Trophoblast cell (in vitro differentiated cells and primary cell): ENCODE measurements at regions not wholly inside any gene's neighbourhood (a gene's known extent, or its start where the extent isn't known, plus 50 kb on each side); places are given as distances from the start of the nearest gene placed in this dataset.

Source experiments
- DNase-seq, 2 donors: peaks; one replicate each; pipeline ENCODE4 v3.0.0-alpha.2; 2016
- H2AFZ ChIP-seq: 2 replicates; pipeline ENCODE4 v1.6.1; 2013; ENCODE audit warnings: low read length, moderate library complexity, mild to moderate bottlenecking; ENCODE audit not compliant: insufficient read depth, poor library complexity
- H2AK5ac ChIP-seq: 2 replicates; pipeline ENCODE4 v1.6.1; 2013; ENCODE audit warnings: mild to moderate bottlenecking, low read length
- H2BK120ac ChIP-seq: 2 replicates; pipeline ENCODE4 v1.6.1; 2013; ENCODE audit warnings: low read length, mild to moderate bottlenecking, moderate library complexity; ENCODE audit not compliant: insufficient read depth, poor library complexity
- H2BK12ac ChIP-seq: 2 replicates; pipeline ENCODE4 v1.6.1; 2013; ENCODE audit warnings: mild to moderate bottlenecking, low read length, moderate library complexity
- H2BK5ac ChIP-seq: 2 replicates; pipeline ENCODE4 v1.6.1; 2013; ENCODE audit warnings: low read length, low read depth, moderate library complexity, mild to moderate bottlenecking; ENCODE audit not compliant: poor library complexity
- H3K14ac ChIP-seq: 2 replicates; pipeline ENCODE4 v1.6.1; 2013; ENCODE audit warnings: mild to moderate bottlenecking, low read length
- H3K18ac ChIP-seq: 2 replicates; pipeline ENCODE4 v1.6.1; 2013; ENCODE audit warnings: mild to moderate bottlenecking, low read length
- H3K23ac ChIP-seq: 2 replicates; pipeline ENCODE4 v1.6.1; 2013; ENCODE audit warnings: low read length
- H3K27ac ChIP-seq: 2 replicates; pipeline ENCODE4 v1.5.1; 2013; ENCODE audit warnings: low read depth, mild to moderate bottlenecking, inconsistent platforms, low read length, moderate library complexity
- H3K27me3 ChIP-seq: 2 replicates; pipeline ENCODE4 v1.6.1; 2013; ENCODE audit warnings: inconsistent platforms, mild to moderate bottlenecking, low read length, moderate library complexity; ENCODE audit not compliant: insufficient read depth
- H3K36me3 ChIP-seq, 2 experiments: 1 replicate in 1 of 2; 2 replicates in 1 of 2; pipeline ENCODE4 v1.6.1; 2013; ENCODE audit warnings: low read length in 2 of 2, mild to moderate bottlenecking in 2 of 2, moderate library complexity in 1 of 2; ENCODE audit not compliant: insufficient read depth in 2 of 2, control insufficient read depth in 1 of 2
- H3K4ac ChIP-seq: 2 replicates; pipeline ENCODE4 v1.6.1; 2013; ENCODE audit warnings: low read depth, mild to moderate bottlenecking, low read length, moderate library complexity
- H3K4me1 ChIP-seq, 2 experiments: 1 replicate in 1 of 2; 2 replicates in 1 of 2; pipeline ENCODE4 v1.6.1; 2013; ENCODE audit warnings: low read length in 2 of 2, mild to moderate bottlenecking in 2 of 2, moderate library complexity in 1 of 2; ENCODE audit not compliant: insufficient read depth in 2 of 2, control insufficient read depth in 1 of 2
- H3K4me2 ChIP-seq: 2 replicates; pipeline ENCODE4 v1.6.1; 2013; ENCODE audit warnings: inconsistent platforms, mild to moderate bottlenecking, low read length, moderate library complexity
- H3K4me3 ChIP-seq: 2 replicates; pipeline ENCODE4 v1.5.1; 2013; ENCODE audit warnings: mild to moderate bottlenecking, low read depth, low read length, inconsistent platforms
- H3K79me1 ChIP-seq: one replicate; pipeline ENCODE4 v1.6.1; 2013; ENCODE audit warnings: low read length
- H3K79me2 ChIP-seq: 2 replicates; pipeline ENCODE4 v1.6.1; 2013; ENCODE audit warnings: low read length, mild to moderate bottlenecking; ENCODE audit not compliant: control insufficient read depth, insufficient read depth, poor library complexity
- H3K9ac ChIP-seq: 2 replicates; pipeline ENCODE4 v1.6.1; 2013; ENCODE audit warnings: mild to moderate bottlenecking, low read length
- H3K9me3 ChIP-seq: 2 replicates; pipeline ENCODE4 v1.6.1; 2013; ENCODE audit warnings: low read depth, mild to moderate bottlenecking, control low read depth, inconsistent platforms, low read length; ENCODE audit not compliant: insufficient read depth
- H4K12ac ChIP-seq: 2 replicates; pipeline ENCODE4 v1.6.1; 2013; ENCODE audit warnings: low read depth, mild to moderate bottlenecking, low read length, moderate library complexity
- H4K8ac ChIP-seq: 2 replicates; pipeline ENCODE4 v1.6.1; 2013; ENCODE audit warnings: low read depth, mild to moderate bottlenecking, low read length, moderate library complexity
- H4K91ac ChIP-seq: one replicate; pipeline ENCODE4 v1.6.1; 2013; ENCODE audit warnings: low read depth, mild to moderate bottlenecking, low read length, moderate library complexity
- WGBS: extraction: QIAGEN DNeasy Blood & Tissue Kit; methylation state at CpG from one replicate; pipeline ENCODE4 v1.1.7; 2013; ENCODE audit warnings: missing lambda C conversion rate; ENCODE audit not compliant: insufficient read length, insufficient coverage; ENCODE audit errors: extremely low coverage; 5-methylcytosine and 5-hydroxymethylcytosine counted together

GRCh38 chr9:99623780-99624364, 197.8 kb upstream of the NR4A3 start:
- Histone ChIP-seq H3K4me2 (no peak overlapping the region), H3K4me3 (no peak overlapping the region), H3K18ac (no peak overlapping the region), H2AFZ (no peak overlapping the region), H2AK5ac (no peak overlapping the region), H4K91ac (no peak overlapping the region), H2BK5ac (no peak overlapping the region), H3K9ac (no peak overlapping the region), H3K27ac (no peak overlapping the region), H3K23ac (no peak overlapping the region), H3K79me1 (no peaks in the 10 kb centered on the region), H3K4ac (no peak overlapping the region), H3K36me3 (no peaks in the 10 kb centered on the region), H4K8ac (no peak overlapping the region), H2BK12ac (no peak overlapping the region), H2BK120ac (no peak overlapping the region), H3K14ac (no peak overlapping the region), H3K9me3 (no peaks in the 10 kb centered on the region), H3K79me2 (no peaks in the 10 kb centered on the region), H3K4me1 (no peaks in the 10 kb centered on the region), H3K27me3 (no peaks in the 10 kb centered on the region), H4K12ac (no peak overlapping the region)
- no peak for DNase-seq
- no CpG with 5 or more reads among the region's 3 CpGs for WGBS

- Histone ChIP-seq H3K4me3 (no peak overlapping the region), H3K4me1 (no peaks in the 10 kb centered on the region)
- no CpG with 5 or more reads among the region's 5 CpGs for WGBS
Observed at GRCh38 chr9:99624499-99625233, 197.0 kb upstream of the NR4A3 start.

GRCh38 chr9:99626426-99626825, 195.3 kb upstream of the NR4A3 start:
- no peak for DNase-seq
- H3K4me2 ChIP-seq: no peak overlapping the region
- no peaks in the 10 kb centered on the region for H3K27me3 ChIP-seq
- no peak overlapping the region for H2BK12ac ChIP-seq
- no peak overlapping the region for H3K23ac ChIP-seq
- H3K4me3 ChIP-seq: no peak overlapping the region
- H3K36me3 ChIP-seq: no peaks in the 10 kb centered on the region
- no peaks in the 10 kb centered on the region for H3K79me2 ChIP-seq
- no peaks in the 10 kb centered on the region for H3K79me1 ChIP-seq
- no peak overlapping the region for H3K4ac ChIP-seq
- no peak overlapping the region for H4K12ac ChIP-seq
- H3K9me3 ChIP-seq: no peaks in the 10 kb centered on the region
- H2BK120ac ChIP-seq: no peak overlapping the region
- no peak overlapping the region for H2BK5ac ChIP-seq
- no peak overlapping the region for H2AK5ac ChIP-seq
- H4K8ac ChIP-seq: no peak overlapping the region
- H3K14ac ChIP-seq: no peak overlapping the region
- H2AFZ ChIP-seq: no peak overlapping the region
- H4K91ac ChIP-seq: no peak overlapping the region
- H3K18ac ChIP-seq: no peak overlapping the region
- H3K9ac ChIP-seq: no peak overlapping the region
- H3K27ac ChIP-seq: no peak overlapping the region
- H3K4me1 ChIP-seq: no peaks in the 10 kb centered on the region

More at GRCh38 chr9:99624499-99625233, 197.0 kb upstream of the NR4A3 start:
- Histone ChIP-seq H2BK12ac (no peak overlapping the region), H3K27me3 (no peaks in the 10 kb centered on the region), H2AK5ac (no peak overlapping the region), H3K23ac (no peak overlapping the region), H3K36me3 (no peaks in the 10 kb centered on the region), H3K4me2 (no peak overlapping the region), H3K79me1 (no peaks in the 10 kb centered on the region), H4K8ac (no peak overlapping the region), H3K9ac (no peak overlapping the region), H3K4ac (no peak overlapping the region), H3K79me2 (no peaks in the 10 kb centered on the region), H2AFZ (no peak overlapping the region), H2BK120ac (no peak overlapping the region), H4K12ac (no peak overlapping the region), H2BK5ac (no peak overlapping the region), H3K18ac (no peak overlapping the region), H3K9me3 (no peaks in the 10 kb centered on the region), H4K91ac (no peak overlapping the region), H3K14ac (no peak overlapping the region), H3K27ac (no peak overlapping the region)
- no peak for DNase-seq

GRCh38 chr9:99628285-99628684, 193.4 kb upstream of the NR4A3 start:
- Histone ChIP-seq H3K79me2 (no peaks in the 10 kb centered on the region), H2BK120ac (no peak overlapping the region), H3K4me2 (no peak overlapping the region), H3K23ac (no peak overlapping the region), H3K27ac (no peak overlapping the region), H2AFZ (no peak overlapping the region), H3K36me3 (no peaks in the 10 kb centered on the region), H3K14ac (no peak overlapping the region), H2BK12ac (no peak overlapping the region), H3K18ac (no peak overlapping the region), H4K12ac (no peak overlapping the region), H3K4me3 (no peak overlapping the region), H2BK5ac (no peak overlapping the region), H4K8ac (no peak overlapping the region), H3K27me3 (no peaks in the 10 kb centered on the region), H3K79me1 (no peaks in the 10 kb centered on the region), H3K9ac (no peak overlapping the region), H3K4me1 (no peaks in the 10 kb centered on the region), H3K9me3 (no peaks in the 10 kb centered on the region), H3K4ac (no peak overlapping the region), H4K91ac (no peak overlapping the region), H2AK5ac (no peak overlapping the region)
- DNase-seq: no peak
